ENCODE measurements at regions not wholly inside any gene's neighbourhood (a gene's known extent, or its start where the extent isn't known, plus 50 kb on each side); places are given as distances from the start of the nearest gene placed in this dataset.

DNA sequence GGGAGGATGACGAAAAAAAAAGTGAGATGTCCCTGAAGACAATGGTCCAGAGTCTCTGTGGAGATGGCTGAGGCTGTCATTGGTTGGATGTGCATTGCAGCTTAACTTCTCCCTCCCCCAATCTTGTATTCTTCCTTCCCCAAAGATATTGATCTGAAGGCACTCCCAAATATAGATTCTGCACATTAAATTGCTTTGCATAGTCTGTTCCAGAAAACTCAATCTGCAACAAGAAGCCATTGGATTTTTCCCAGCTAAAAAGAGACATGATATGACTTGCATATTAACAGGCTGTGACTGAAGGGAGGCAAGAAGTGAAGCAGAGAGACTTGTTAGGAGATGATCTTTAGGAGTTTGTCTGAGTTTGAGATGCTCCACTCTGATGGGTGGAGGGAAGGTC is 245.2 kb upstream of the MOCS1 start:
- TF ChIP-seq CTCF (IDR thresholded peaks at IDR 0.05) (no peak), POLR2AphosphoS5 (IDR thresholded peaks at IDR 0.05) (no peak), POLR2A (IDR thresholded peaks at IDR 0.05) (no peak)
